ENCODE measurements at regions not wholly inside any gene's neighbourhood (a gene's known extent, or its start where the extent isn't known, plus 50 kb on each side); places are given as distances from the start of the nearest gene placed in this dataset.

DNA sequence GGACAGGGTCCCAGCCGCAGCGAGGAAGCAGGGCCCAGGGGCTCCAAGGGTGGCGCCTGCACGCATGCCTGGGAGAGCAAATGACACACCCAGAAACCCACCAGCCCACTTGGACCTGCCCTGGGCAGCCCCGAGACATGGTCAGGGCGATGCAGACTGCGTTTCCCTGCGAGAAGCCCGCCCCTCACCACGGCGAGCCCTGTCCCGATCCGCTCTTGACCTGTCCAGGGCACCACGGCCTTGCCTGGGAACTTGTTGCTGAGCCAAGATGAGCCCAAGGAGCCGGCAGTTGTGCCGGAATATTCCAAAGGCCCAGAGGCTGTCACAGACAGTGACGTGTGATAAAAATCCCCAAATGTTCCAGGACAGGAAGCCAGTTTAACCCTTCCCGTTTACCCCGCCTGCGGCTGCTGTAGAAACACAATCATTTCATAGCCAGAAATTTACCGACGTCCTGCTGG is 78.1 kb downstream of the SIK1 start:
- H3K9me2 ChIP-seq = no peaks in the 10 kb centered on the region
- peaks cover 0 to 1% of the 10 kb centered on the region in 2 experiments; a peak in 1 of 4 replicates for H3K4me1 ChIP-seq (ENCODE audit: control insufficient read depth in 1 of 2, insufficient read depth in 2 of 2, low read depth in 1 of 2, low read length in 1 of 2)
- H3K9ac ChIP-seq = no peak overlapping the region
- POLR2A ChIA-PET = no interaction called here
- TF ChIP-seq, protein P1, sequence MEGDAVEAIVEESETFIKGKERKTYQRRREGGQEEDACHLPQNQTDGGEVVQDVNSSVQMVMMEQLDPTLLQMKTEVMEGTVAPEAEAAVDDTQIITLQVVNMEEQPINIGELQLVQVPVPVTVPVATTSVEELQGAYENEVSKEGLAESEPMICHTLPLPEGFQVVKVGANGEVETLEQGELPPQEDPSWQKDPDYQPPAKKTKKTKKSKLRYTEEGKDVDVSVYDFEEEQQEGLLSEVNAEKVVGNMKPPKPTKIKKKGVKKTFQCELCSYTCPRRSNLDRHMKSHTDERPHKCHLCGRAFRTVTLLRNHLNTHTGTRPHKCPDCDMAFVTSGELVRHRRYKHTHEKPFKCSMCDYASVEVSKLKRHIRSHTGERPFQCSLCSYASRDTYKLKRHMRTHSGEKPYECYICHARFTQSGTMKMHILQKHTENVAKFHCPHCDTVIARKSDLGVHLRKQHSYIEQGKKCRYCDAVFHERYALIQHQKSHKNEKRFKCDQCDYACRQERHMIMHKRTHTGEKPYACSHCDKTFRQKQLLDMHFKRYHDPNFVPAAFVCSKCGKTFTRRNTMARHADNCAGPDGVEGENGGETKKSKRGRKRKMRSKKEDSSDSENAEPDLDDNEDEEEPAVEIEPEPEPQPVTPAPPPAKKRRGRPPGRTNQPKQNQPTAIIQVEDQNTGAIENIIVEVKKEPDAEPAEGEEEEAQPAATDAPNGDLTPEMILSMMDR (IDR thresholded peaks at IDR 0.05) = no peak
- TF ChIP-seq EP300 (IDR thresholded peaks at IDR 0.05; ENCODE audit: borderline replicate concordance in 1 of 2, low read depth in 1 of 2, low read length in 1 of 2) = no peak
- TF ChIP-seq MEF2A (IDR thresholded peaks at IDR 0.05; ENCODE audit: borderline replicate concordance, low read depth) = no peak
- TF ChIP-seq TEAD4 (IDR thresholded peaks at IDR 0.05; ENCODE audit: borderline replicate concordance, insufficient read depth) = no peak
- TF ChIP-seq, protein P2, sequence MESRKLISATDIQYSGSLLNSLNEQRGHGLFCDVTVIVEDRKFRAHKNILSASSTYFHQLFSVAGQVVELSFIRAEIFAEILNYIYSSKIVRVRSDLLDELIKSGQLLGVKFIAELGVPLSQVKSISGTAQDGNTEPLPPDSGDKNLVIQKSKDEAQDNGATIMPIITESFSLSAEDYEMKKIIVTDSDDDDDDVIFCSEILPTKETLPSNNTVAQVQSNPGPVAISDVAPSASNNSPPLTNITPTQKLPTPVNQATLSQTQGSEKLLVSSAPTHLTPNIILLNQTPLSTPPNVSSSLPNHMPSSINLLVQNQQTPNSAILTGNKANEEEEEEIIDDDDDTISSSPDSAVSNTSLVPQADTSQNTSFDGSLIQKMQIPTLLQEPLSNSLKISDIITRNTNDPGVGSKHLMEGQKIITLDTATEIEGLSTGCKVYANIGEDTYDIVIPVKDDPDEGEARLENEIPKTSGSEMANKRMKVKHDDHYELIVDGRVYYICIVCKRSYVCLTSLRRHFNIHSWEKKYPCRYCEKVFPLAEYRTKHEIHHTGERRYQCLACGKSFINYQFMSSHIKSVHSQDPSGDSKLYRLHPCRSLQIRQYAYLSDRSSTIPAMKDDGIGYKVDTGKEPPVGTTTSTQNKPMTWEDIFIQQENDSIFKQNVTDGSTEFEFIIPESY (IDR thresholded peaks at IDR 0.05; ENCODE audit: borderline replicate concordance, low read depth) = no peak
- no peak for TF ChIP-seq EZH2phosphoT487 (IDR thresholded peaks at IDR 0.05; ENCODE audit: borderline replicate concordance, low read depth)
- TF ChIP-seq TAF1 (IDR thresholded peaks at IDR 0.05; ENCODE audit: borderline replicate concordance, low read depth, low read length) = no peak
- no peak for TF ChIP-seq RAD21 (IDR thresholded peaks at IDR 0.05; ENCODE audit: low read length)
- TF ChIP-seq RXRA (IDR thresholded peaks at IDR 0.05; ENCODE audit: borderline replicate concordance, low read depth) = no peak
- no peak for TF ChIP-seq SMC3 (IDR thresholded peaks at IDR 0.05; ENCODE audit: low read depth, low read length)
- no peak for TF ChIP-seq FOSL2 (IDR thresholded peaks at IDR 0.05; ENCODE audit: borderline replicate concordance, low read depth)
- no peak for TF ChIP-seq ELF1 (IDR thresholded peaks at IDR 0.05)
- no peak for TF ChIP-seq TCF12 (IDR thresholded peaks at IDR 0.05)
- no peak for TF ChIP-seq FOXJ3 (CRISPR knock-in tag; IDR thresholded peaks at IDR 0.05)
- TF ChIP-seq, protein P3, sequence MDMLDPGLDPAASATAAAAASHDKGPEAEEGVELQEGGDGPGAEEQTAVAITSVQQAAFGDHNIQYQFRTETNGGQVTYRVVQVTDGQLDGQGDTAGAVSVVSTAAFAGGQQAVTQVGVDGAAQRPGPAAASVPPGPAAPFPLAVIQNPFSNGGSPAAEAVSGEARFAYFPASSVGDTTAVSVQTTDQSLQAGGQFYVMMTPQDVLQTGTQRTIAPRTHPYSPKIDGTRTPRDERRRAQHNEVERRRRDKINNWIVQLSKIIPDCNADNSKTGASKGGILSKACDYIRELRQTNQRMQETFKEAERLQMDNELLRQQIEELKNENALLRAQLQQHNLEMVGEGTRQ (IDR thresholded peaks at IDR 0.05; ENCODE audit: borderline replicate concordance, low read depth, low read length) = no peak
- TF ChIP-seq CHD2 (IDR thresholded peaks at IDR 0.05; ENCODE audit: low read length, partially characterized antibody) = no peak
- TF ChIP-seq, protein P4, sequence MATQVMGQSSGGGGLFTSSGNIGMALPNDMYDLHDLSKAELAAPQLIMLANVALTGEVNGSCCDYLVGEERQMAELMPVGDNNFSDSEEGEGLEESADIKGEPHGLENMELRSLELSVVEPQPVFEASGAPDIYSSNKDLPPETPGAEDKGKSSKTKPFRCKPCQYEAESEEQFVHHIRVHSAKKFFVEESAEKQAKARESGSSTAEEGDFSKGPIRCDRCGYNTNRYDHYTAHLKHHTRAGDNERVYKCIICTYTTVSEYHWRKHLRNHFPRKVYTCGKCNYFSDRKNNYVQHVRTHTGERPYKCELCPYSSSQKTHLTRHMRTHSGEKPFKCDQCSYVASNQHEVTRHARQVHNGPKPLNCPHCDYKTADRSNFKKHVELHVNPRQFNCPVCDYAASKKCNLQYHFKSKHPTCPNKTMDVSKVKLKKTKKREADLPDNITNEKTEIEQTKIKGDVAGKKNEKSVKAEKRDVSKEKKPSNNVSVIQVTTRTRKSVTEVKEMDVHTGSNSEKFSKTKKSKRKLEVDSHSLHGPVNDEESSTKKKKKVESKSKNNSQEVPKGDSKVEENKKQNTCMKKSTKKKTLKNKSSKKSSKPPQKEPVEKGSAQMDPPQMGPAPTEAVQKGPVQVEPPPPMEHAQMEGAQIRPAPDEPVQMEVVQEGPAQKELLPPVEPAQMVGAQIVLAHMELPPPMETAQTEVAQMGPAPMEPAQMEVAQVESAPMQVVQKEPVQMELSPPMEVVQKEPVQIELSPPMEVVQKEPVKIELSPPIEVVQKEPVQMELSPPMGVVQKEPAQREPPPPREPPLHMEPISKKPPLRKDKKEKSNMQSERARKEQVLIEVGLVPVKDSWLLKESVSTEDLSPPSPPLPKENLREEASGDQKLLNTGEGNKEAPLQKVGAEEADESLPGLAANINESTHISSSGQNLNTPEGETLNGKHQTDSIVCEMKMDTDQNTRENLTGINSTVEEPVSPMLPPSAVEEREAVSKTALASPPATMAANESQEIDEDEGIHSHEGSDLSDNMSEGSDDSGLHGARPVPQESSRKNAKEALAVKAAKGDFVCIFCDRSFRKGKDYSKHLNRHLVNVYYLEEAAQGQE (IDR thresholded peaks at IDR 0.05; ENCODE audit: low read depth, low read length) = no peak
- TF ChIP-seq, protein P5, sequence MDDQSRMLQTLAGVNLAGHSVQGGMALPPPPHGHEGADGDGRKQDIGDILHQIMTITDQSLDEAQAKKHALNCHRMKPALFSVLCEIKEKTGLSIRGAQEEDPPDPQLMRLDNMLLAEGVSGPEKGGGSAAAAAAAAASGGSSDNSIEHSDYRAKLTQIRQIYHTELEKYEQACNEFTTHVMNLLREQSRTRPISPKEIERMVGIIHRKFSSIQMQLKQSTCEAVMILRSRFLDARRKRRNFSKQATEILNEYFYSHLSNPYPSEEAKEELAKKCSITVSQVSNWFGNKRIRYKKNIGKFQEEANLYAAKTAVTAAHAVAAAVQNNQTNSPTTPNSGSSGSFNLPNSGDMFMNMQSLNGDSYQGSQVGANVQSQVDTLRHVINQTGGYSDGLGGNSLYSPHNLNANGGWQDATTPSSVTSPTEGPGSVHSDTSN (IDR thresholded peaks at IDR 0.05) = no peak
- no peak for TF ChIP-seq MXI1 (IDR thresholded peaks at IDR 0.05; ENCODE audit: low read depth, low read length)
- no peak for TF ChIP-seq RCOR1 (IDR thresholded peaks at IDR 0.05; ENCODE audit: low read length)
- CTCF ChIA-PET = interaction anchor here (0.8 kb wide), 1 partner anchor 15 kb away, joined by 3 read pairs; no protein-coding TSS in a partner anchor
- no peak overlapping the region for H2AFZ ChIP-seq (ENCODE audit: low read depth)
- H3K27me3 ChIP-seq (ENCODE audit: insufficient read depth) = no peaks in the 10 kb centered on the region
- no peaks in the 10 kb centered on the region for H3F3A ChIP-seq (replicated peaks; ENCODE audit: insufficient read depth)
- H3K4me2 ChIP-seq = no peak overlapping the region
- H3K79me2 ChIP-seq (ENCODE audit: insufficient read depth) = no peaks in the 10 kb centered on the region
- WGBS (ENCODE audit: low lambda C conversion rate) = 87% methylated on average over 11 of the region's 22 CpGs
- H3K36me3 ChIP-seq (replicated peaks in 1 of 2; ENCODE audit: control insufficient read depth in 1 of 2, insufficient read depth in 2 of 2, low read length in 1 of 2) = no peaks in the 10 kb centered on the region
- no peak overlapping the region for H3K27ac ChIP-seq (ENCODE audit: low read depth in 2 of 2, low read length in 1 of 2)
- no peak for DNase-seq
- no peaks in the 10 kb centered on the region for H4K20me1 ChIP-seq (ENCODE audit: insufficient read depth)
- no peaks in the 10 kb centered on the region for H3K9me3 ChIP-seq
- H3K4me3 ChIP-seq (ENCODE audit: low read depth in 2 of 2, low read length in 1 of 2) = no peak overlapping the region

All from SK-N-SH (cell line).